HG03432 (cell line): ENCODE measurements at regions not wholly inside any gene's neighbourhood (a gene's known extent, or its start where the extent isn't known, plus 50 kb on each side); places are given as distances from the start of the nearest gene placed in this dataset.
"Not testable (repeated sequence)": the region's sequence is repeated elsewhere in the genome, so short reads cannot be mapped to it uniquely, and the experiment has no call there.

Experiments used
- ATAC-seq: cut with Tn5 transposase; IDR thresholded peaks from one replicate; pipeline ENCODE4 v1.9.1; 2021; ENCODE audit warnings: mild to moderate bottlenecking, moderate library complexity; ENCODE audit not compliant: unreplicated experiment

- ATAC-seq = not testable (repeated sequence)
Observed at GRCh38 chr5:12667818-12668217, 763.6 kb upstream of the CTNND2 start.

- ATAC-seq = not testable (repeated sequence)
Observed at GRCh38 chr5:12665772-12666171, 761.5 kb upstream of the CTNND2 start.

- ATAC-seq = no peak
Observed at GRCh38 chr5:12662545-12663314, 758.5 kb upstream of the CTNND2 start.

- no peak for ATAC-seq
Observed at GRCh38 chr5:12661617-12662370, 757.5 kb upstream of the CTNND2 start.

- ATAC-seq = not testable (repeated sequence)
Observed at GRCh38 chr5:12660279-12661107, 756.2 kb upstream of the CTNND2 start.

- ATAC-seq = no peak
Observed at GRCh38 chr5:12659686-12660085, 755.4 kb upstream of the CTNND2 start.

GRCh38 chr5:12658871-12659446, 754.7 kb upstream of the CTNND2 start:
- no peak for ATAC-seq

GRCh38 chr5:12657914-12658474, 753.7 kb upstream of the CTNND2 start:
- not testable (repeated sequence) for ATAC-seq

- no peak for ATAC-seq
Observed at GRCh38 chr5:12655675-12656074, 751.4 kb upstream of the CTNND2 start.

- no peak for ATAC-seq
Observed at GRCh38 chr5:12652201-12652600, 748.0 kb upstream of the CTNND2 start.

GRCh38 chr5:12648558-12648957, 744.3 kb upstream of the CTNND2 start:
- no peak for ATAC-seq

GRCh38 chr5:12647613-12648012, 743.4 kb upstream of the CTNND2 start:
- no peak for ATAC-seq

GRCh38 chr5:12645582-12645981, 741.3 kb upstream of the CTNND2 start:
- ATAC-seq = no peak

GRCh38 chr5:12636209-12636608, 732.0 kb upstream of the CTNND2 start:
- no peak for ATAC-seq

GRCh38 chr5:12626556-12626955, 722.3 kb upstream of the CTNND2 start:
- ATAC-seq = no peak

GRCh38 chr5:12625667-12626263, 721.5 kb upstream of the CTNND2 start:
- ATAC-seq = no peak

- ATAC-seq = no peak
Observed at GRCh38 chr5:12624776-12625560, 720.7 kb upstream of the CTNND2 start.

- ATAC-seq = no peak
Observed at GRCh38 chr5:12623408-12623807, 719.2 kb upstream of the CTNND2 start.

GRCh38 chr5:12616093-12616492, 711.8 kb upstream of the CTNND2 start:
- ATAC-seq = no peak
